ENCODE measurements at regions not wholly inside any gene's neighbourhood (a gene's known extent, or its start where the extent isn't known, plus 50 kb on each side); places are given as distances from the start of the nearest gene placed in this dataset.

DNA sequence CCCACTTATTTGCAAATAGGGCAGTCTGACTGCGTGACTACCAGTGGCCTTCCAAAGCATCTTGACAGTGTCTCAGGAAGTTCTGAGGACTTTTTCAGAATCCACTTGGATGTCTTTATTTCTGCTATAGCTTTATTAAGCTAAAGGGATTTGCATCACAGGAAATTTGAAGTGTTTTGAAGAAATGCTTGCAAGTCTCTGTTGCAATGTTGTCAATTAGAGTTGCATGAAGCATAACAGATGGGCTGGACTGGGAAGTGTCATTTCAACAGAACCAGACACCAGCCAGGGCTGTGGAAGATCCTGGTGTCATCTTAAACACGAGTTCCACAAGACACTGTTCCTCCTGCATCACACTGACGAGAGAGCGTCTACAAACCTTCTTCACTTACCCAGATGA is 224.5 kb downstream of the EN1 start:
- Histone ChIP-seq H3K23ac (ENCODE audit: low read length in 2 of 2) (no peak overlapping the region), H4K91ac (ENCODE audit: low read length) (no peak overlapping the region), H2AK5ac (ENCODE audit: low read length, severe bottlenecking) (no peak overlapping the region), H3K79me1 (replicated peaks; ENCODE audit: low read length, poor library complexity, severe bottlenecking) (no peaks in the 10 kb centered on the region), H4K8ac (ENCODE audit: low read length) (no peak overlapping the region), H2BK15ac (ENCODE audit: low read depth, poor library complexity, severe bottlenecking) (no peak overlapping the region), H2BK12ac (ENCODE audit: low read length in 2 of 2) (no peak overlapping the region), H3K36me3 (ENCODE audit: control insufficient read depth in 1 of 2, insufficient read depth in 2 of 2, low read depth in 1 of 2, low read length in 2 of 2) (no peaks in the 10 kb centered on the region), H3K9ac (ENCODE audit: low read length) (no peak overlapping the region), H2BK120ac (ENCODE audit: low read depth, low read length) (no peak overlapping the region), H3K27me3 (ENCODE audit: control insufficient read depth in 1 of 2, insufficient read depth in 1 of 2, low read length in 2 of 2) (peaks cover 0 to 10% of the 10 kb centered on the region in 2 experiments), H3K27ac (ENCODE audit: low read length, poor library complexity, severe bottlenecking) (no peak overlapping the region), H3K4me2 (ENCODE audit: low read length, poor library complexity, severe bottlenecking) (no peak overlapping the region), H3K4me1 (ENCODE audit: control insufficient read depth, insufficient read depth, low read depth, low read length) (no peaks in the 10 kb centered on the region), H3K18ac (ENCODE audit: low read depth in 1 of 2, low read length in 2 of 2) (no peak overlapping the region), H3K14ac (ENCODE audit: low read length in 2 of 2) (no peak overlapping the region), H2BK5ac (ENCODE audit: low read depth, low read length, poor library complexity, severe bottlenecking) (no peak overlapping the region), H3K4me3 (ENCODE audit: insufficient read depth in 1 of 2, low read depth in 1 of 2, low read length in 2 of 2) (no peak overlapping the region), H3K4ac (ENCODE audit: low read depth in 1 of 2, low read length in 2 of 2) (no peak overlapping the region), H3K9me3 (ENCODE audit: control insufficient read depth, low read length) (no peaks in the 10 kb centered on the region), H2AFZ (ENCODE audit: low read depth, low read length) (no peak overlapping the region)
- DNase-seq, result no peak
- 77% methylated on average over 2 of the region's 4 CpGs for WGBS

DNA sequence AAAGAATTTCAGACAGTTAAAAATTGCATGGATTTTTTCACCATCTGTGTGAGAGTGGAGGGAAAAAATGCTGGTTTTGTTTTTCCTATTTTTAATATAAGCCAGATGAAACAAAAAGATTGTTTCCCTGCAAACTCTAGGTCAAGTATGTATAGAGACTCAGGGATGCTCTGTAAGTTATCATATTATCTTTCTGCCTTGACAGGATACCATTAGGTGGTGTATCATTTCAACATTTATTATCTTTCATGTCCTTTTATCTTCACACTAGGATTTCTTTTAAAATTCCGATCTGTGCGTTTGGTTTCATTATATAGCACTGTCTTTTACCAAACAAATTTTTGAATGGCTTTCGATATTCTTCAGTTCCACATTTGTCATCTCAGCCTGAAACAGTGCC is 225.3 kb downstream of the EN1 start:
- Histone ChIP-seq H3K79me1 (replicated peaks; ENCODE audit: low read length, poor library complexity, severe bottlenecking) (no peaks in the 10 kb centered on the region), H3K14ac (ENCODE audit: low read length in 2 of 2) (no peak overlapping the region), H3K4me2 (ENCODE audit: low read length, poor library complexity, severe bottlenecking) (no peak overlapping the region), H2AK5ac (ENCODE audit: low read length, severe bottlenecking) (no peak overlapping the region), H3K9me3 (ENCODE audit: control insufficient read depth, low read length) (no peaks in the 10 kb centered on the region), H3K4me3 (ENCODE audit: insufficient read depth in 1 of 2, low read depth in 1 of 2, low read length in 2 of 2) (no peak overlapping the region), H2BK5ac (ENCODE audit: low read depth, low read length, poor library complexity, severe bottlenecking) (no peak overlapping the region), H3K27ac (ENCODE audit: low read length, poor library complexity, severe bottlenecking) (no peak overlapping the region), H4K91ac (ENCODE audit: low read length) (no peak overlapping the region), H2BK12ac (ENCODE audit: low read length in 2 of 2) (no peak overlapping the region), H3K9ac (ENCODE audit: low read length) (no peak overlapping the region), H2AFZ (ENCODE audit: low read depth, low read length) (no peak overlapping the region), H3K18ac (ENCODE audit: low read depth in 1 of 2, low read length in 2 of 2) (no peak overlapping the region), H3K4ac (ENCODE audit: low read depth in 1 of 2, low read length in 2 of 2) (no peak overlapping the region), H2BK15ac (ENCODE audit: low read depth, poor library complexity, severe bottlenecking) (no peak overlapping the region), H3K27me3 (ENCODE audit: control insufficient read depth in 1 of 2, insufficient read depth in 1 of 2, low read length in 2 of 2) (peaks cover 0 to 10% of the 10 kb centered on the region in 2 experiments), H3K4me1 (ENCODE audit: control insufficient read depth, insufficient read depth, low read depth, low read length) (no peaks in the 10 kb centered on the region), H2BK120ac (ENCODE audit: low read depth, low read length) (no peak overlapping the region), H3K36me3 (ENCODE audit: control insufficient read depth in 1 of 2, insufficient read depth in 2 of 2, low read depth in 1 of 2, low read length in 2 of 2) (no peaks in the 10 kb centered on the region), H4K8ac (ENCODE audit: low read length) (no peak overlapping the region), H3K23ac (ENCODE audit: low read length in 2 of 2) (no peak overlapping the region)
- WGBS, result 100% methylated on average over 2 of the region's 3 CpGs
- no peak for DNase-seq

DNA sequence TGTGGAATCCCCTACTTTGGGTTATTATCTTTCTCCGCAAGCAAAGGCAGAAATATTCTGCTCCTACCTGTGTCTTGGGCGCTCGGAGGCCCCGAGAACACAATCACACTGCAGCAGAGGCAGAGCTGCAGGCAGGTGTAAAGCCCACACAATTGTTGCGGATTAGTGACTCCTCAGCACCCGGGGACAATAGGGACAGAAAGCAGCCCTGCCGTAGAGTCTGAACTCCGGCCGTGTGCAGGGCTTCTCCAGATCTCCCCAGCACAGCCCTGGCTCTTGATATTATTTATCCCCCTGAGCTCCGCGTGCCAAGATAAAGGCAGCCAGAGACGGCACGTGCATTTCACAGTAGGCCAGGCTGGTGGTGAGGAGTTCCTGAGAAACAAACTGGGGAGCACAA is 229.2 kb downstream of the EN1 start:
- WGBS, result 86% methylated on average over 13 of the region's 13 CpGs
- no peak overlapping the region for H3K4me2 ChIP-seq (ENCODE audit: low read length, poor library complexity, severe bottlenecking)
- no peak overlapping the region for H3K18ac ChIP-seq (ENCODE audit: low read depth in 1 of 2, low read length in 2 of 2)
- no peak overlapping the region for H4K91ac ChIP-seq (ENCODE audit: low read length)
- H3K4me1 ChIP-seq (ENCODE audit: control insufficient read depth, insufficient read depth, low read depth, low read length), result no peaks in the 10 kb centered on the region
- H2BK120ac ChIP-seq (ENCODE audit: low read depth, low read length), result no peak overlapping the region
- no peaks in the 10 kb centered on the region for H3K79me1 ChIP-seq (replicated peaks; ENCODE audit: low read length, poor library complexity, severe bottlenecking)
- H3K4me3 ChIP-seq (ENCODE audit: insufficient read depth in 1 of 2, low read depth in 1 of 2, low read length in 2 of 2), result no peak overlapping the region
- H2BK15ac ChIP-seq (ENCODE audit: low read depth, poor library complexity, severe bottlenecking), result no peak overlapping the region
- no peak overlapping the region for H2BK5ac ChIP-seq (ENCODE audit: low read depth, low read length, poor library complexity, severe bottlenecking)
- no peak overlapping the region for H4K8ac ChIP-seq (ENCODE audit: low read length)
- no peak overlapping the region for H2BK12ac ChIP-seq (ENCODE audit: low read length in 2 of 2)
- H3K9me3 ChIP-seq (ENCODE audit: control insufficient read depth, low read length), result no peaks in the 10 kb centered on the region
- no peaks in the 10 kb centered on the region for H3K36me3 ChIP-seq (ENCODE audit: control insufficient read depth in 1 of 2, insufficient read depth in 2 of 2, low read depth in 1 of 2, low read length in 2 of 2)
- no peak overlapping the region for H2AK5ac ChIP-seq (ENCODE audit: low read length, severe bottlenecking)
- no peak overlapping the region for H2AFZ ChIP-seq (ENCODE audit: low read depth, low read length)
- no peak overlapping the region for H3K23ac ChIP-seq (ENCODE audit: low read length in 2 of 2)
- no peak overlapping the region for H3K14ac ChIP-seq (ENCODE audit: low read length in 2 of 2)
- DNase-seq, result no peak
- H3K27ac ChIP-seq (ENCODE audit: low read length, poor library complexity, severe bottlenecking), result no peak overlapping the region
- no peak overlapping the region for H3K9ac ChIP-seq (ENCODE audit: low read length)
- no peak overlapping the region for H3K4ac ChIP-seq (ENCODE audit: low read depth in 1 of 2, low read length in 2 of 2)
- H3K27me3 ChIP-seq (ENCODE audit: control insufficient read depth in 1 of 2, insufficient read depth in 1 of 2, low read length in 2 of 2), result peaks cover 0 to 13% of the 10 kb centered on the region in 2 experiments

DNA sequence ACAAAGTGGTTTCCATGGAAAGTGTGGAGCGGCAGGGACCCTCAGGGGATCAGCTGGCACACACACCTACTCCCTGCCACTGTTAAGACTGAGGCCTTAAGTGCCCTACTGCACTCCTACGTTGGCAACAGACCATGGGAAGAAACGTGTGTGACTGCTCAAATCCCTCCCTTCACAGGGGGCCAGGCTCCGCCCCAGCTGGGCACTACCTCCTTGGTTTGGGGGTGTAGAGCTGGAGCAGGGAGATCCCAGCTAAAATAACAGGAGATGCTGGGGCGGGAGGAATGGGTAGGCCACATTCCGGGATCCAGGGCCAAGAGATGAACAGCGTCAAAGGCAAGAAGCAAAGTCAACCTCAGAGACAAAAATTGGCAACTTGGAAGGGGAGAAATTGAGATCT is 231.0 kb downstream of the EN1 start:
- Histone ChIP-seq H3K36me3 (ENCODE audit: control insufficient read depth in 1 of 2, insufficient read depth in 2 of 2, low read depth in 1 of 2, low read length in 2 of 2) (no peaks in the 10 kb centered on the region), H4K91ac (ENCODE audit: low read length) (no peak overlapping the region), H3K18ac (ENCODE audit: low read depth in 1 of 2, low read length in 2 of 2) (no peak overlapping the region), H3K4ac (ENCODE audit: low read depth in 1 of 2, low read length in 2 of 2) (no peak overlapping the region), H2BK12ac (ENCODE audit: low read length in 2 of 2) (no peak overlapping the region), H2AFZ (ENCODE audit: low read depth, low read length) (no peak overlapping the region), H2BK5ac (ENCODE audit: low read depth, low read length, poor library complexity, severe bottlenecking) (no peak overlapping the region), H2BK120ac (ENCODE audit: low read depth, low read length) (no peak overlapping the region), H3K23ac (ENCODE audit: low read length in 2 of 2) (no peak overlapping the region), H3K14ac (ENCODE audit: low read length in 2 of 2) (no peak overlapping the region), H3K27me3 (ENCODE audit: control insufficient read depth in 1 of 2, insufficient read depth in 1 of 2, low read length in 2 of 2) (peaks cover 0 to 13% of the 10 kb centered on the region in 2 experiments), H4K8ac (ENCODE audit: low read length) (no peak overlapping the region), H3K27ac (ENCODE audit: low read length, poor library complexity, severe bottlenecking) (no peak overlapping the region), H2BK15ac (ENCODE audit: low read depth, poor library complexity, severe bottlenecking) (no peak overlapping the region), H2AK5ac (ENCODE audit: low read length, severe bottlenecking) (no peak overlapping the region), H3K4me1 (ENCODE audit: control insufficient read depth, insufficient read depth, low read depth, low read length) (no peaks in the 10 kb centered on the region), H3K9ac (ENCODE audit: low read length) (no peak overlapping the region), H3K9me3 (ENCODE audit: control insufficient read depth, low read length) (no peaks in the 10 kb centered on the region), H3K79me1 (replicated peaks; ENCODE audit: low read length, poor library complexity, severe bottlenecking) (no peaks in the 10 kb centered on the region), H3K4me3 (ENCODE audit: insufficient read depth in 1 of 2, low read depth in 1 of 2, low read length in 2 of 2) (no peak overlapping the region), H3K4me2 (ENCODE audit: low read length, poor library complexity, severe bottlenecking) (no peak overlapping the region)
- 67% methylated on average over 7 of the region's 7 CpGs for WGBS
- no peak for DNase-seq
